GM19025 (cell line): ENCODE measurements at regions not wholly inside any gene's neighbourhood (a gene's known extent, or its start where the extent isn't known, plus 50 kb on each side); places are given as distances from the start of the nearest gene placed in this dataset.

Experiments used
- ATAC-seq: cut with Tn5 transposase; IDR thresholded peaks from one replicate; pipeline ENCODE4 v1.9.1; 2021; ENCODE audit warnings: mild to moderate bottlenecking, low read depth, moderate library complexity; ENCODE audit not compliant: unreplicated experiment

- ATAC-seq, result no peak
Observed at GRCh38 chr20:48287552-48288170, 502.4 kb upstream of the SULF2 start.

GRCh38 chr20:48287021-48287494, 501.8 kb upstream of the SULF2 start:
- ATAC-seq, result no peak

GRCh38 chr20:48286601-48287000, 501.3 kb upstream of the SULF2 start:
- ATAC-seq, result no peak

GRCh38 chr20:48285656-48286055, 500.4 kb upstream of the SULF2 start:
- ATAC-seq, result no peak

GRCh38 chr20:48284837-48285236, 499.6 kb upstream of the SULF2 start:
- no peak for ATAC-seq

- no peak for ATAC-seq
Observed at GRCh38 chr20:48284315-48284714, 499.0 kb upstream of the SULF2 start.

GRCh38 chr20:48283470-48284110, 498.3 kb upstream of the SULF2 start:
- no peak for ATAC-seq

GRCh38 chr20:48282591-48283228, 497.4 kb upstream of the SULF2 start:
- ATAC-seq, result no peak

GRCh38 chr20:48281501-48281900, 496.2 kb upstream of the SULF2 start:
- ATAC-seq, result no peak

- ATAC-seq, result no peak
Observed at GRCh38 chr20:48278961-48279481, 493.7 kb upstream of the SULF2 start.

GRCh38 chr20:48277266-48277665, 492.0 kb upstream of the SULF2 start:
- no peak for ATAC-seq

GRCh38 chr20:48276021-48276342, 490.7 kb upstream of the SULF2 start:
- no peak for ATAC-seq

- no peak for ATAC-seq
Observed at GRCh38 chr20:48275286-48276020, 490.2 kb upstream of the SULF2 start.

GRCh38 chr20:48273843-48274242, 488.6 kb upstream of the SULF2 start:
- no peak for ATAC-seq

GRCh38 chr20:48270885-48271284, 485.6 kb upstream of the SULF2 start:
- no peak for ATAC-seq

- no peak for ATAC-seq
Observed at GRCh38 chr20:48267860-48268633, 482.8 kb upstream of the SULF2 start.

GRCh38 chr20:48266571-48266970, 481.3 kb upstream of the SULF2 start:
- no peak for ATAC-seq

GRCh38 chr20:48265791-48266190, 480.5 kb upstream of the SULF2 start:
- no peak for ATAC-seq

GRCh38 chr20:48262955-48263354, 477.7 kb upstream of the SULF2 start:
- no peak for ATAC-seq

GRCh38 chr20:48262466-48262865, 477.2 kb upstream of the SULF2 start:
- ATAC-seq, result no peak
